ENCODE measurements at regions not wholly inside any gene's neighbourhood (a gene's known extent, or its start where the extent isn't known, plus 50 kb on each side); places are given as distances from the start of the nearest gene placed in this dataset.

DNA sequence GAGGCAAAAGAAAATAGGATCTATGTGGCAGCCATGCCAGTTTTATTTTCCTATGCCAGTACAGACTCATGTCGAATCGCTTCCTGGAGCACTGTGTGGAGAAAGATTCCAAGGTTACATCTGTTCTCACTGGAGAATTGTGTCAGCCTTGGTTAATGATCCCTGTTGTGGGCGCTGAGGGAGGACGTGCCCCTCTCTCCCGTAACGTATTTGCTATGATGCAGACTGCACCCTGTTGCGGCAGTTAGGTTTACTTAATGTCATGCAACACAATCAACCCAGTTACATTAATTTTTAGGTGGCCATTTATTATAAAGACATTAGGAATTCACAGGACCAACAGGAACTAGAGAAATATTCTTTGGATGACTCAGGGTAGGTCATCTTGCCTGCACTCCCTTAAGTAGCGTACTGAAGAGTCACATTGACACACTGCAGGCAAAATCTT, 892.9 kb downstream of the EFNB2 start:
- TF ChIP-seq, protein P1, sequence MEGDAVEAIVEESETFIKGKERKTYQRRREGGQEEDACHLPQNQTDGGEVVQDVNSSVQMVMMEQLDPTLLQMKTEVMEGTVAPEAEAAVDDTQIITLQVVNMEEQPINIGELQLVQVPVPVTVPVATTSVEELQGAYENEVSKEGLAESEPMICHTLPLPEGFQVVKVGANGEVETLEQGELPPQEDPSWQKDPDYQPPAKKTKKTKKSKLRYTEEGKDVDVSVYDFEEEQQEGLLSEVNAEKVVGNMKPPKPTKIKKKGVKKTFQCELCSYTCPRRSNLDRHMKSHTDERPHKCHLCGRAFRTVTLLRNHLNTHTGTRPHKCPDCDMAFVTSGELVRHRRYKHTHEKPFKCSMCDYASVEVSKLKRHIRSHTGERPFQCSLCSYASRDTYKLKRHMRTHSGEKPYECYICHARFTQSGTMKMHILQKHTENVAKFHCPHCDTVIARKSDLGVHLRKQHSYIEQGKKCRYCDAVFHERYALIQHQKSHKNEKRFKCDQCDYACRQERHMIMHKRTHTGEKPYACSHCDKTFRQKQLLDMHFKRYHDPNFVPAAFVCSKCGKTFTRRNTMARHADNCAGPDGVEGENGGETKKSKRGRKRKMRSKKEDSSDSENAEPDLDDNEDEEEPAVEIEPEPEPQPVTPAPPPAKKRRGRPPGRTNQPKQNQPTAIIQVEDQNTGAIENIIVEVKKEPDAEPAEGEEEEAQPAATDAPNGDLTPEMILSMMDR (conservative IDR thresholded peaks at IDR 0.05; ENCODE audit: low read depth in 2 of 2), result no peak
- TF ChIP-seq EZH2 (IDR thresholded peaks at IDR 0.05; ENCODE audit: low read depth, unreplicated experiment) (no peak), ZNF114 (CRISPR knock-in tag; IDR thresholded peaks at IDR 0.05) (no peak), POLR2AphosphoS5 (IDR thresholded peaks at IDR 0.05; ENCODE audit: low read depth) (no peak), EZH2phosphoT487 (IDR thresholded peaks at IDR 0.05; ENCODE audit: unreplicated experiment) (no peak), CREB1 (CRISPR knock-in tag; IDR thresholded peaks at IDR 0.05; ENCODE audit: low read depth) (no peak), JUNB (IDR thresholded peaks at IDR 0.05; ENCODE audit: unreplicated experiment) (no peak)

All from GM23338 (cell line).